Heart left ventricle (tissue), 13 donors: ENCODE measurements at regions not wholly inside any gene's neighbourhood (a gene's known extent, or its start where the extent isn't known, plus 50 kb on each side); places are given as distances from the start of the nearest gene placed in this dataset.

Experiments
- CTCF ChIP-seq, 12 donors: fragments of 200-600 bp; sonication (generic) in 4 of 12; IDR thresholded peaks; one replicate each; pipeline versions ENCODE4 v1.5.0 to v1.8.0; 2018 to 2022; ENCODE audit warnings: antibody characterized with exemption in 12 of 12, mild to moderate bottlenecking in 5 of 12
- POLR2A ChIP-seq, 2 donors: fragments of 450-650 bp; IDR thresholded peaks; one replicate each; pipeline ENCODE4 v1.6.1; 2017; ENCODE audit warnings: antibody characterized with exemption in 2 of 2, mild to moderate bottlenecking in 2 of 2, moderate library complexity in 2 of 2
- donor health status: ischemic (EF 13 %, LVEDD 7.1; RV severe dilation, severe dysfunction).
- donor health status: DM: no; HTN: yes; CAD: no.
- donor health status: DM: no; HTN: no; CAD: no.
- donor health status: ischemic (EF 25% LVEDD 6.9; RV normal size, moderate dysfunction).
- donor health status: ischemic (EF 25% LVEDD 5.7; RV mildly dilated, moderate dysfunction).
- donor health status: ischemic (EF 35%, LVEDD 5.7; RV mildly dilated, moderate dysfunction).
- donor health status: nonischemic (EF 11% LVEDD 7.7; RV severe dilation, severe dysfunction).
- donor health status: DM: yes; HTN: yes; CAD: no.
- donor health status: PGD.
- donor health status: ischemic (EF 29% LVEDD 5.4; RV normal size, mild dysfunction).
- donor health status: nonischemic (EF 23%, LVEDD 6.1; RV moderate dilation, normal function).

GRCh38 chr4:187469627-187470026 is 525.9 kb upstream of the ZFP42 start:
- no peak for TF ChIP-seq CTCF (IDR thresholded peaks at IDR 0.05)
- TF ChIP-seq POLR2A (IDR thresholded peaks at IDR 0.05): no peak
